Endothelial cell of umbilical vein (primary cell): ENCODE measurements at regions not wholly inside any gene's neighbourhood (a gene's known extent, or its start where the extent isn't known, plus 50 kb on each side); places are given as distances from the start of the nearest gene placed in this dataset.

Experiments used
- BruUV-seq: library from RNA; stranded (reverse); fragments of 400-500 nt; replicated peaks from 2 replicates; lab custom pipeline; 2021; lab: Mats Ljungman, UMichigan
- CTCF ChIA-PET: fragments of 300-600, 350-600 bp; sonication (Branson Sonifier 250); formaldehyde crosslinking; loops from one replicate; lab custom pipeline; 2021; ENCODE audit warnings: antibody characterized with exemption, inconsistent platforms; lab: Charles Lee
- POLR2A ChIA-PET: fragments of 300-600, 350-600 bp; sonication (Branson Sonifier 250); formaldehyde crosslinking; loops from one replicate; lab custom pipeline; 2021; ENCODE audit warnings: antibody characterized with exemption, inconsistent platforms; lab: Charles Lee
- DNase-seq: peaks from one replicate; pipeline ENCODE4 v3.0.0-alpha.2; 2011; ENCODE audit warnings: low read depth, low spot score
- FAIRE-seq: peaks from 2 replicates; lab custom pipeline; 2011; peaks lifted over from hg19 to GRCh38; lab: Jason Lieb, UNC
- H2AFZ ChIP-seq: 2 replicates; pipeline ENCODE4 v1.6.0; 2012; ENCODE audit warnings: low read depth, low read length, control low read depth, inconsistent platforms
- H3K27ac ChIP-seq: 2 replicates; pipeline ENCODE4 v1.5.1; 2011; ENCODE audit warnings: low read depth, mild to moderate bottlenecking, control low read depth, low read length, moderate library complexity; ENCODE audit not compliant: insufficient read depth
- H3K27me3 ChIP-seq, 2 experiments: 2 replicates each; pipeline versions ENCODE4 v1.6.0 to v1.6.1; 2011; ENCODE audit warnings: low read length in 2 of 2, mixed read lengths in 1 of 2; ENCODE audit not compliant: control insufficient read depth in 2 of 2, insufficient read depth in 2 of 2
- H3K36me3 ChIP-seq, 2 experiments: 2 replicates in 1 of 2; 3 replicates in 1 of 2; pipeline ENCODE4 v1.5.1; 2011; ENCODE audit warnings: low read length in 2 of 2, mild to moderate bottlenecking in 1 of 2, moderate library complexity in 1 of 2; ENCODE audit not compliant: control insufficient read depth in 2 of 2, insufficient read depth in 2 of 2; ENCODE audit errors: extremely low read depth in 1 of 2
- H3K4me1 ChIP-seq: 3 replicates; pipeline ENCODE4 v1.5.1; 2011; ENCODE audit warnings: mild to moderate bottlenecking, low read length; ENCODE audit not compliant: control insufficient read depth, insufficient read depth; ENCODE audit errors: extremely low read depth
- H3K4me2 ChIP-seq: 2 replicates; pipeline ENCODE4 v1.6.1; 2011; ENCODE audit warnings: low read length, control low read depth, mixed read lengths; ENCODE audit not compliant: insufficient read depth
- H3K4me3 ChIP-seq, 3 experiments: fragments of 200-600 bp in 1 of 3; sonication (generic), shearing (Covaris generic) in 1 of 3; replicated peaks in 1 of 3; 2 replicates each; pipeline ENCODE4 v1.5.1; 2011 to 2016; ENCODE audit warnings: control low read depth in 3 of 3, low read length in 3 of 3, mild to moderate bottlenecking in 2 of 3, inconsistent platforms in 1 of 3, low read depth in 1 of 3, moderate library complexity in 1 of 3; ENCODE audit not compliant: insufficient read depth in 1 of 3
- H3K79me2 ChIP-seq: 2 replicates; pipeline ENCODE4 v1.6.0; 2012; ENCODE audit warnings: low read length, inconsistent platforms; ENCODE audit not compliant: control insufficient read depth, insufficient read depth
- H3K9ac ChIP-seq: replicated peaks from 2 replicates; pipeline ENCODE3; 2011; ENCODE audit warnings: low read length, control low read depth; ENCODE audit not compliant: insufficient read depth; ENCODE audit errors: extremely low read depth
- H3K9me1 ChIP-seq: replicated peaks from 3 replicates; pipeline ENCODE4 v1.6.0; 2011; ENCODE audit warnings: mild to moderate bottlenecking, low read length; ENCODE audit not compliant: control insufficient read depth, insufficient read depth; ENCODE audit errors: extremely low read depth
- H3K9me3 ChIP-seq: replicated peaks from 2 replicates; pipeline ENCODE4 v1.5.1; 2012; ENCODE audit warnings: low read length, inconsistent platforms; ENCODE audit not compliant: control insufficient read depth, insufficient read depth
- H4K20me1 ChIP-seq: replicated peaks from 2 replicates; pipeline ENCODE3; 2011; ENCODE audit warnings: mild to moderate bottlenecking, low read length; ENCODE audit not compliant: control insufficient read depth, insufficient read depth; ENCODE audit errors: extremely low read depth
- CTCF ChIP-seq, 2 donors: IDR thresholded peaks; 1 replicate in 1 of 2; 2 replicates in 1 of 2; pipeline ENCODE4 v1.5.1; 2011; ENCODE audit warnings: low read length in 2 of 2, mild to moderate bottlenecking in 2 of 2, moderate library complexity in 2 of 2, control low read depth in 1 of 2, inconsistent platforms in 1 of 2, low read depth in 1 of 2; ENCODE audit not compliant: insufficient read depth in 1 of 2; ENCODE audit errors: extremely low read depth in 1 of 2
- EZH2 ChIP-seq: IDR thresholded peaks from 2 replicates; pipeline ENCODE4 v1.6.1; 2012; ENCODE audit warnings: borderline replicate concordance, low read depth, mild to moderate bottlenecking, moderate library complexity, low read length, inconsistent platforms; ENCODE audit not compliant: severe bottlenecking
- FOS ChIP-seq: IDR thresholded peaks from 2 replicates; pipeline ENCODE4 v1.6.1; 2011; ENCODE audit warnings: mild to moderate bottlenecking, low read length, moderate library complexity, borderline replicate concordance; ENCODE audit not compliant: insufficient read depth
- GATA2 ChIP-seq: IDR thresholded peaks from 2 replicates; pipeline ENCODE4 v1.7.0; 2011; ENCODE audit warnings: low read depth, mild to moderate bottlenecking, moderate library complexity, mixed read lengths, low read length; ENCODE audit not compliant: insufficient read length, insufficient read depth
- JUN ChIP-seq: IDR thresholded peaks from 2 replicates; pipeline ENCODE4 v1.6.1; 2011; ENCODE audit warnings: borderline replicate concordance, low read depth; ENCODE audit not compliant: insufficient read length, insufficient read depth
- MAX ChIP-seq: IDR thresholded peaks from 2 replicates; pipeline ENCODE4 v1.6.1; 2011; ENCODE audit not compliant: insufficient read depth, insufficient read length
- MYC ChIP-seq: IDR thresholded peaks from one replicate; pipeline ENCODE4 v1.6.1; 2011; ENCODE audit warnings: mild to moderate bottlenecking, low read depth, low read length
- POLR2A ChIP-seq: IDR thresholded peaks from 2 replicates; pipeline ENCODE4 v1.6.1; 2012; ENCODE audit warnings: low read depth, mild to moderate bottlenecking, control low read depth, low read length
- POLR2AphosphoS5 ChIP-seq: IDR thresholded peaks from 2 replicates; pipeline ENCODE4 v1.6.1; 2012; ENCODE audit warnings: low read depth, mild to moderate bottlenecking, control low read depth, low read length, moderate library complexity; ENCODE audit not compliant: insufficient read depth
- dilution Hi-C: fragments of 300-500 bp; cut with MboI; formaldehyde crosslinking; loops from one replicate; pipeline ENCODE4 v1.15.0; 2019; ENCODE audit warnings: low sequenced_read_pairs; ENCODE audit not compliant: extremely low pct_ligation_motif_present
- intact Hi-C: fragments of 100-400 bp; cut with micrococcal nuclease; formaldehyde crosslinking; loops from one replicate; pipeline ENCODE4 v1.10.0; 2022

- no peaks in the 10 kb centered on the region for H3K27me3 ChIP-seq
- H3K4me1 ChIP-seq, result no peaks in the 10 kb centered on the region
- dilution Hi-C loops (no loop called here), intact Hi-C loops (no loop called here)
- no peaks in the 10 kb centered on the region for H3K36me3 ChIP-seq
- H3K79me2 ChIP-seq, result no peaks in the 10 kb centered on the region
- CTCF ChIA-PET, result interaction anchor here (1.0 kb wide), 1 partner anchor 11 kb away, joined by 3 read pairs; no protein-coding TSS in a partner anchor
- no peaks in the 10 kb centered on the region for H4K20me1 ChIP-seq
- no peaks in the 10 kb centered on the region for H3K9me1 ChIP-seq
- no peak overlapping the region for H3K4me3 ChIP-seq
- H2AFZ ChIP-seq, result no peak overlapping the region
- H3K27ac ChIP-seq, result no peak overlapping the region
- TF ChIP-seq MYC, result no peak
- TF ChIP-seq MAX, result no peak
- no peak for TF ChIP-seq FOS
- TF ChIP-seq JUN, result no peak
- no peak for TF ChIP-seq EZH2
- no peak for TF ChIP-seq POLR2AphosphoS5
- no peak for TF ChIP-seq POLR2A
- no peak for TF ChIP-seq CTCF (IDR thresholded peaks at IDR 0.05; ENCODE audit: extremely low read depth in 1 of 2, insufficient read depth in 1 of 2, low read depth in 1 of 2, low read length in 2 of 2)
- TF ChIP-seq GATA2, result no peak
- DNase-seq (no peak), FAIRE-seq (no peak)
- POLR2A ChIA-PET, result no interaction called here
- no peak overlapping the region for H3K9ac ChIP-seq
- H3K4me2 ChIP-seq, result no peak overlapping the region
- BruUV-seq, result no TSS peak
- no peaks in the 10 kb centered on the region for H3K9me3 ChIP-seq
These were observed 85.5 kb upstream of the RSPO3 start for GRCh38 chr6:127032971-127033370.
